UCSD-AML1 (cell line): ENCODE measurements at regions not wholly inside any gene's neighbourhood (a gene's known extent, or its start where the extent isn't known, plus 50 kb on each side); places are given as distances from the start of the nearest gene placed in this dataset.

Source experiments
- DNase-seq: peaks from one replicate; lab custom pipeline; 2025; ENCODE audit not compliant: unreplicated experiment; lab: John Stamatoyannopoulos, UW

- DNase-seq, result peak; percentile 91
These were observed 535.6 kb downstream of the INSC start for GRCh38 chr11:15650105-15650938.

- DNase-seq, result no peak
These were observed 536.3 kb downstream of the INSC start for GRCh38 chr11:15651033-15651432.

GRCh38 chr11:15651816-15652215 is 537.1 kb downstream of the INSC start:
- no peak for DNase-seq

- no peak for DNase-seq
These were observed 538.5 kb downstream of the INSC start for GRCh38 chr11:15653191-15653710.

- DNase-seq, result no peak
These were observed 539.7 kb downstream of the INSC start for GRCh38 chr11:15654451-15654850.

GRCh38 chr11:15655552-15655951 is 540.8 kb downstream of the INSC start:
- no peak for DNase-seq

- no peak for DNase-seq
These were observed 542.5 kb downstream of the INSC start for GRCh38 chr11:15657264-15657663.

- DNase-seq, result no peak
These were observed 545.8 kb downstream of the INSC start for GRCh38 chr11:15660496-15660895.

GRCh38 chr11:15662285-15662684 is 547.6 kb downstream of the INSC start:
- no peak for DNase-seq

- DNase-seq, result no peak
These were observed 549.1 kb downstream of the INSC start for GRCh38 chr11:15663777-15664218.

- DNase-seq, result no peak
These were observed 550.7 kb downstream of the INSC start for GRCh38 chr11:15665368-15665871.

- DNase-seq, result no peak
These were observed 552.5 kb downstream of the INSC start for GRCh38 chr11:15667127-15667725.

GRCh38 chr11:15668718-15669117 is 554.0 kb downstream of the INSC start:
- no peak for DNase-seq

- DNase-seq, result no peak
These were observed 555.9 kb downstream of the INSC start for GRCh38 chr11:15670520-15671070.

GRCh38 chr11:15671216-15671615 is 556.5 kb downstream of the INSC start:
- DNase-seq, result no peak

- no peak for DNase-seq
These were observed 558.1 kb downstream of the INSC start for GRCh38 chr11:15672825-15673224.

GRCh38 chr11:15673408-15673831 is 558.7 kb downstream of the INSC start:
- no peak for DNase-seq

- DNase-seq, result no peak
These were observed 560.0 kb downstream of the INSC start for GRCh38 chr11:15674756-15675155.

GRCh38 chr11:15675683-15676082 is 561.0 kb downstream of the INSC start:
- no peak for DNase-seq

- no peak for DNase-seq
These were observed 562.5 kb downstream of the INSC start for GRCh38 chr11:15677181-15677580.

GRCh38 chr11:15683528-15683927 is 568.8 kb downstream of the INSC start:
- DNase-seq, result no peak

GRCh38 chr11:15685306-15685705 is 570.6 kb downstream of the INSC start:
- DNase-seq, result no peak
